ENCODE measurements at regions not wholly inside any gene's neighbourhood (a gene's known extent, or its start where the extent isn't known, plus 50 kb on each side); places are given as distances from the start of the nearest gene placed in this dataset.

DNA sequence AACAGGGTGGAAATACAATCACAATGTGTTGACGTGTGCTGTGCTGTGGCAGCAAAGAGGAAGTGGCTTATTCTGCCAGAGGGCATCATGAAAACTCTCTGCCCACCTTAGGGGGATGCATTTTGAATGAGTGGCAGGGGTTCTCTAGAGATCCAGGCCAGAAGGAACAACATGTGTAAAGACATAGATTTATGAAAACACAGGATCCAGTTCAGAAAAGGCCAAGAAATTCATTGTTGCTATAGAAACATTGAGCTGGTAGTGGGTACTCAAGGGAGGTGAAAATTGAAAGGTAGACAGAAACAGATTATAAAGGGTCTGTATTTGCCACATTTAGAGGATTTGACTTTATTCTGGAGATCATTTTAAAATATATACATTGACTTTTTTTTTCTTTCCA lies 417.7 kb downstream of the ENC1 start:
- TF ChIP-seq, protein P1, sequence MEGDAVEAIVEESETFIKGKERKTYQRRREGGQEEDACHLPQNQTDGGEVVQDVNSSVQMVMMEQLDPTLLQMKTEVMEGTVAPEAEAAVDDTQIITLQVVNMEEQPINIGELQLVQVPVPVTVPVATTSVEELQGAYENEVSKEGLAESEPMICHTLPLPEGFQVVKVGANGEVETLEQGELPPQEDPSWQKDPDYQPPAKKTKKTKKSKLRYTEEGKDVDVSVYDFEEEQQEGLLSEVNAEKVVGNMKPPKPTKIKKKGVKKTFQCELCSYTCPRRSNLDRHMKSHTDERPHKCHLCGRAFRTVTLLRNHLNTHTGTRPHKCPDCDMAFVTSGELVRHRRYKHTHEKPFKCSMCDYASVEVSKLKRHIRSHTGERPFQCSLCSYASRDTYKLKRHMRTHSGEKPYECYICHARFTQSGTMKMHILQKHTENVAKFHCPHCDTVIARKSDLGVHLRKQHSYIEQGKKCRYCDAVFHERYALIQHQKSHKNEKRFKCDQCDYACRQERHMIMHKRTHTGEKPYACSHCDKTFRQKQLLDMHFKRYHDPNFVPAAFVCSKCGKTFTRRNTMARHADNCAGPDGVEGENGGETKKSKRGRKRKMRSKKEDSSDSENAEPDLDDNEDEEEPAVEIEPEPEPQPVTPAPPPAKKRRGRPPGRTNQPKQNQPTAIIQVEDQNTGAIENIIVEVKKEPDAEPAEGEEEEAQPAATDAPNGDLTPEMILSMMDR (IDR thresholded peaks at IDR 0.05; ENCODE audit: low read depth, low read length), result no peak
- DNase-seq (ENCODE audit: extremely low read depth, low read depth), result no peak

DNA sequence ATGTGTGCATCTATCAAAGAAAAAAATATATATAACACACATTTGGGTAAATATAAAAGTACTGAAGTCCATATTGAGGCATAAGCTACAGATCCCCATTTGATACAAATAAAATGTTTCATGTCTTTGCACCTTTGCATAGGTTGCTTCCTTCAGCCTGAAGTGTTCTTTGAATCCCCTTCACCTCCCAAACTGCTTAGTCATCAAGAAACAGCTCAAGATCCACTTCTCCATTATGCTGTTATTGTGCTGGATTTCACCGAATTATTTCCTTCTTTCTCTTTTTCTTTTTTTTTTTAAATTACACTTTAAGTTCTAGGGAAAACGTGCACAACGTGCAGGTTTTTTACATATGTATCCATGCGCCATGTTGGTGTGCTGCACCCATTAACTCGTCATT lies 419.1 kb downstream of the ENC1 start:
- no peak for DNase-seq (ENCODE audit: extremely low read depth, low read depth)
- TF ChIP-seq, protein P1 (IDR thresholded peaks at IDR 0.05; ENCODE audit: low read depth, low read length), result no peak

DNA sequence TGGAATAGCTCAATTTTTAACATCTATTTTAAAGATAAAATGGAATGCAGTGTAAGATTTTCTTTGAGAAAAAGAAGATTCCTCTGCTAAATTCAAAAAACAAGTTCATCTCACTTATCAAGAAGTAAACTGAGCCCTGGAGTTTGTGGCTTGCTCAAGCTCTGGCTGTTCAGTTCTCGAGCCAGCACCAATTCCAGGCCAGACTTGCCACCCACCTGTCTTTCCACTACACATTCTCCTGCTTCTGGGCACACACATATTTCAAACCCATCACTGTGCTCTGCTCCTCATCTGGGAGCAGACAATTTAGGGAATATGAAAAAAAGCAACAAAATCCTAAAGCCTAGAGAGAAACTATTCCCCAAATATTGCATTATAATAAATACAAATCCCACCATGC lies 424.5 kb downstream of the ENC1 start:
- TF ChIP-seq, protein P1 (IDR thresholded peaks at IDR 0.05; ENCODE audit: low read depth, low read length), result no peak
- no peak for DNase-seq (ENCODE audit: extremely low read depth, low read depth)

DNA sequence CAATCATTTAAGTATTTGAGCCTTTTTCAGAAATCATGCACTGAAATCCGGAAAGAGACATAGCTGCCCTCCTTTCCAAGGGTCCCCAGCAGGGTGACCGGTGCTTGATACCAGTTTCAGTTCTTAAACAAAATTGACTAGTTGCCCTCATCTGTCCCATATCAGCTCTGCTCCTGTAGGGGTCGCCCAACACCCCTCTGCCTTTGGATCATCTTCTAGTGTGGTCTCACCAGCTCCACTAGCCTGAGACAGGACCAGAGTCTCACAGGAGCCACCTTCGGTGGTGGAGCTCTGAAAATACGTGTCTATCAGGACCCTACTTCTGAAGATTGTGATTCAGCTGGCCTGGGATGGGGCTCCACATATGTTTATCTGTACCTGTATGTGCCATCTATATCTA lies 428.2 kb downstream of the ENC1 start:
- TF ChIP-seq, protein P1 (IDR thresholded peaks at IDR 0.05; ENCODE audit: low read depth, low read length), result peak; percentile 40
- DNase-seq (ENCODE audit: extremely low read depth, low read depth), result no peak

DNA sequence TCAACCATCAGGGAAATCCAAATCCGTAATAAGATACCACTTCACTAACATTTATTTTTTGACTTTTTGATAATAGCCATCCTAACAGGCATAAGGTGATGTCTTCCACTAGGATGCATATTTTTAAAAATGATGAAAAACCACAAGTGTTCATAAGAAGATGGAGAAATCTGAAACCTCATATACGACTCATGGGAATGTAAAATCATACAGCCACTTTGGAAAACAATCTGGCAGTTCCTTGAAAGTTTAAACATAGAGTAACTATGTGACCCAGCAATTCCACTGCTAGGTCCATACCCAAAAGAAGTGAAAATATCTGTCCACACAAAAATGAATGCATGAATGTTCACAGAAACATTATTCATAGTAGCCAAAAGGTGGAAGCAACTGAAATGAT lies 431.0 kb downstream of the ENC1 start:
- DNase-seq (ENCODE audit: extremely low read depth, low read depth), result no peak
- TF ChIP-seq, protein P1 (IDR thresholded peaks at IDR 0.05; ENCODE audit: low read depth, low read length), result no peak

DNA sequence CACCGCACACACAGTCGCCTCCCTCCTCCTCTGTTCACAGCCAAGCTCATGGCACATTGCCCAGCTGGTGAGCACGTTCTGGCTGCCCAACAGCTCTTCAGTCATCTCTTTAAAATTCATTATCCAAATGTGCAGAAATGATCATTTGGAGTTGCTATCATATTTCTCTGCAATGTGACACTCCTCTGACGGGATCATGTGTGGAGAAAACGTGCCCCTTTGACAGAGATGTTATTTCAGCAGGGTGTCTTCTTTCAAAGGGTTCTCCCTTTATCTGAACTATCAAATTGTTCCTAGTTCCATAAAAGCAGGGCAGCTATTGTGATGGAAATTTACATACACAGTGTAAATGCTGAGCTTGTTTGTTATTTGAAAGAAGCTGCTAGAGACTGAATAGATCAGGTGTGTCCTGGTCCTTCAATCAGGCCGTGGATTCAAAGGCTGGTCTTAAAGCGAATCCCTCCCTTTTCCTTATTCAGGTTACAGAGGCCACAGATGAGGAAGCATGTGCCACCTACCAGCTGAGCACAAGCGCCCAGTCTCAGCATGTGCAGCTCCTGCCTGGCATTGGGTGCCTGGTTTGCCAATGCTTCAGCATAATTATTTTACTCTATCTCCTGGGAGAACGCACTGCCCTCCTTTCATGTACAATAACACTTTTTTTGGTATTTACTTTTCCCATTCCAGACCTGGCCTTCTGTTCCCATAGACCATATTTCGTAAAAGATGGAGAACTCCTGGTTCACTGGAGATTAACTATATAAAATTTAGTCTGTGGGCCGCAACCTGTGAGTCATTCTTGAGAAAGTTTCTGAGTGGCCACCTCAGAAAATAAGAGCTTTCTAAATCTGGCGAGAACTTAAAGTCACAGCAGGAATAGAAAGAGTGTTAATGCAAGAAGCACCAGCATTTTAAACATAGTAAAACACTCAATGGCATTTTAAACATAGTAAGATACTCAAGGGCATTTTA lies 433.7 kb downstream of the ENC1 start:
- TF ChIP-seq, protein P1 (IDR thresholded peaks at IDR 0.05; ENCODE audit: low read depth, low read length), result no peak
- no peak for DNase-seq (ENCODE audit: extremely low read depth, low read depth)

DNA sequence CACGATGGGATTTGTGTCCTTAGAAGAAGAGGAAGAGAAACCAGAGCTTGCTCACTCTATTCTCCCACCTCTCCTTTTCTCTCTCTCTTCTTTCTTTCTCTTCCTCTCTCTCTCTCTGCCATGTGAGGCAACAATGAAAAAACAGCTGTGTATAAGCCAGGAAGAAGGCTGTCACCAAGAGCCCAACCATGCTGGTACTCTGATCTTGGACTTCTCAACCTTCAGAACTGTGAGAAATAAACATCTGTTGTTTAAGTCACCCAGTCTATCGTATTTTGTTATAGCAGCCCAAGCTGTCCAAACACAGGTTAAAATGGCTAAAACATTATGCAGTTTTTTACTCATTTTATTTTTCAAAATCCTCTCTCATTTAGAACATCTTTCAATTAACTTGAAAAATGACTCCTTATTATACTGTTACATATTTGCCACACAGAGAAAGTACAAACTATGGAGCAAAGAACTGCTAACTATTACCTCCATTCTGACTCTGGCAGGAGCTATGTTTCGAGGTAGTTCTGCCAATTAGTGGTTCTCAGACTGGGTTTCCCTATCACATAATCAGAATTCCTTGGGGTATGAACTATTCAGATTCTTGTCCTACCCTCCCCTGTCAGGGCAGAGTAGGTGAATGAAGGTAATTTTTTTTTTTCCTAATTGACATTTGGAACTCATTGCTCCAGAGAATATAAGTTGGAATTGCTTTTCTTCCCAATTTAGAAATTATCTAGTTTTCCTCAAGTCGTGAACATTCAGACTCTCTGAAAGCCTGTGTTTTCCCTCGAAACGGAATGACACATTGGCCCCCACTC lies 434.6 kb downstream of the ENC1 start:
- TF ChIP-seq, protein P1 (IDR thresholded peaks at IDR 0.05; ENCODE audit: low read depth, low read length), result no peak
- no peak for DNase-seq (ENCODE audit: extremely low read depth, low read depth)

All from AG09319 (cell line).